LoVo (cell line): ENCODE measurements at regions not wholly inside any gene's neighbourhood (a gene's known extent, or its start where the extent isn't known, plus 50 kb on each side); places are given as distances from the start of the nearest gene placed in this dataset.

Source experiments
- DNase-seq: peaks from one replicate; pipeline ENCODE4 v3.0.0-alpha.2; 2016; ENCODE audit warnings: low spot score

GRCh38 chr5:89273289-89273688 lies 390.3 kb upstream of the MEF2C start:
- no peak for DNase-seq

GRCh38 chr5:89270901-89271300 lies 387.9 kb upstream of the MEF2C start:
- DNase-seq = no peak

DNA sequence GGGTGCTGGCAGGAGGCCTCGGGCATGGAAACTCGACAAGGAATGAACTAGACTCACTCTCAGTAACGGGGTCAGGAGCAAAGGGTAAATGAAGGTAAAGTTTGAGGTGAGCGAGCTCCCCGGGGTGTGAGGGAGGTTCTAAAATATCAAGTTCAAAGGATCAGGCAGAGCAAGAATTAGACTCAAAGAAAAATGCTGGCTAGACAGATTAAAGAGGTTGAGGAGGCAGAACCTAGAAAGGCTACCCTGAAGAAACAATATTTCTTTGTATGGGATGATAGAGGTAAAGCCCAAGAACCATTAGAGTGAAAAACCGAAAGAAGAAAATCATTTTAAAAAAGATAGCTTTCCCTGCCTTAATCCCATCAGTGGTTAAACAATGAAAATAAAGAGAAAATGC lies 386.7 kb upstream of the MEF2C start:
- no peak for DNase-seq

- DNase-seq = no peak
Measured at GRCh38 chr5:89268460-89268859, 385.5 kb upstream of the MEF2C start.

DNA sequence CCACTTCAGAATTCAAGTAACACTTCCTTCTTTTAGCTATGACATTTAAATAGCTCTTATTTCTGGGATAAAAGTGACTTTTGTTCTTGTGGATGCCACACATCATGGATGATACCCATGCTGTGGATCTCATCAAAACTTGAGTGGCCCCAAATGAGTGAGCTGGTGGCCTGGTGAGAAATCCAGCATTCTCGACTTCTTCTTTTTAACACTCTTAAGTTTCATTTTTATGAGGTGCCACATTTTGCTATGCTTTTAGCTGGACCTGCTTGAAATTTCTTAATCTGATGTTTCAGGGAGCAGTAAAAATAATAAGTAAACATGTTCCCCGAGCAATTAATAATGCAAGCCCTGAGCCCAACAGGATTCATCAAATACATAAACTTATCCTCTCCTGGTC lies 384.8 kb upstream of the MEF2C start:
- DNase-seq = no peak

- no peak for DNase-seq
Measured at GRCh38 chr5:89265511-89266179, 382.7 kb upstream of the MEF2C start.

- DNase-seq = no peak
Measured at GRCh38 chr5:89263846-89264245, 380.9 kb upstream of the MEF2C start.

- DNase-seq = no peak
Measured at GRCh38 chr5:89262030-89262429, 379.0 kb upstream of the MEF2C start.

DNA sequence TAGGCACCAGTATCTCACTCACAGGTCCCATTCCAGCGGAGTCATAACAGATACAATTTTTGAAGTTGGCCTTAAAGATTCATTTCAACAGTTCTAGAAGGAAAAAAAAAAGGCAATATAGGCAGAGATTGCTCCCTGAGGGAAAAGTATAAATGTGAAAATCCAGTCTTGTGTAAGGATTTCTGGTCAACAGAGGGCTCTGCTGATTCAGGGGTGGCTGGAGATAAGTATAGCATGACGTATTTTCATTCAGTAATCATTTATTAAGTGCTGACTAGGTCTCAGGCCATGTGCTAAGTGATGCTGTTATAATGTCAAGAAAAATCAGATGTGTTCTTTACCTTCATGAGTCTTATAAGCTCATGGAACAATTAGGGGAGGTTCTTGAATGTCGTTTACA lies 377.3 kb upstream of the MEF2C start:
- no peak for DNase-seq

DNA sequence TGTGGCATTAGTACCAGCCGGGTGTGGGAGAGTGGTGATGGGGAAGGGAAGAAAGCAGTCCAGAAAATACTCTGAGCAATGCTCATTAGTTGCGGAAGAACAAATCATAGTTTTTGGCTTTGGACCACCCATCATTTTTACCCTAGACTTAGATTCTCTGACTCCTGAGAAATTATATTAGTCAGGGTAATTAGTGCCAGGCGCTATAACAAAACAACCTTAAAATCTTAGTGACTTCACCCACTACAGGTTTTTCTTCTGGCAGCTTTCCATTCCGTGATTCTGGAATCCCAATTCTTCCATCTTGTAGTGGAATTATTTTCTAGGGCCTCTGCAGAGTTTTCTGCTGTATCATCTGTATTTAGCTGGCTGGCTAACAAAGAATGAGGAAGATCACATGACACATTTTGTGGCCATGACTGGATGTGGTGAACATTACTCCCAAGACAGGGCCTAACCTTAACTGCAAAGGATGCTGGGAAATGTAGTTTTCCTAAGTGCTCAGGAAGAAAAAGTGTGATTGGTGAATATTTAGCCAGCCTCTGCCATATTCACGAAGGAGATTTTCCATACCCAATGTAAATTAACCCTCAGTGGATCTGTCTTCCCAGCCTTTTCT lies 373.0 kb upstream of the MEF2C start:
- no peak for DNase-seq

- DNase-seq = no peak
Measured at GRCh38 chr5:89253666-89254352, 370.8 kb upstream of the MEF2C start.

DNA sequence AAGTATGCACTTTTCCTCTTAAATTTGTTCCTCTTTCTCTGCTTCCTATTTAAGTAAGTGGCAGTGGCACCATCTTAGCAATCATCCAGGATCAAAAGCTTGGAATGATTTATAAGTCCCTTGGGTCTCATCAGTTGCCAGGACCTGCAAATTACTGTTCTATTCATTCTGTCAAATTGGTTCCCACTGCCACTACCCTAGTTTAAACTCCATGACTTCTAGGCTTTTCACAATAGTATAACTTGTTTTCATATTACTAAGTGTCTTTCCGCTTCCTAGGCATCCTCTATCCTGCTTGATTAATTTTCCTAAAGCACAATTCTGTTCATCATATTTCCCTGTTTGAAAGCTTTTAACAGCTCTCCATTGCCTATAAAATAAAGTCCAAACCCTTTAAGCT lies 363.9 kb upstream of the MEF2C start:
- DNase-seq = no peak

DNA sequence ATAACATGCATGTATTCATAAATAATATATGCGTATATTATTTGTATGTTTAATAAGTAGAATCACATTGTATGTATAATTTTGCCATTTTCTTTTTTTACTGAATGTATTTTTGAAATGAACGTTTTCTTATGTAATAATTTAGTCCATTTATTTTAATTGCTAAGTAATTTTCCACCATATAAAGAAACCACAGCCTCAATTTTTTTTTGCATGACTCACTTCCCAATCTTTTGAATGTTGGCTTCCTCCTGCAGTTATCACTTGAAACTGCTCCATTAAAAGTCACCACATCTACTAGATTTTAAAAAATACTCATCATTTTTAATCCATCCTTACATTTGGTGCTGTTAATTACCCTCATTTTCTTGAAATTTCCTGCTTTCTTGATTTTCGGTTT lies 363.3 kb upstream of the MEF2C start:
- no peak for DNase-seq

DNA sequence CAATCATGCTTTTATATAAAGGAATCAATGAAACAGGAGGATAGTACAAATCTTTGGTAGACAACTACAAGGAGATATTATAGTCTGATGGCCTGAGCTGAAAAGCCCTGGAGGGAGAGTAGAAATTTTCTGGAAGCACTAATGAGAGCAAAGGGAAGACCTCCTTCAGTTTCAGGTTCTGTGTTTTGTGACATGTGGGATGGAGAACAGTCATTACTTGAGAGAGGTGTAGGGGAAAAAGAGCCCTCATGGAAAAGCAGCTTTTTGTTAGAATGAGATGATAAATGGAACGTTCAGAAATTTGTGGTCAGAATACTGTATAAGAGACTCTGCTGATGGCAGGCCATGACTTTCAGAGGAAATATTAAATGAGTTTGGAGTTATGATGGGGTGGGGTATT lies 360.6 kb upstream of the MEF2C start:
- DNase-seq = no peak

- no peak for DNase-seq
Measured at GRCh38 chr5:89241186-89241585, 358.2 kb upstream of the MEF2C start.

DNA sequence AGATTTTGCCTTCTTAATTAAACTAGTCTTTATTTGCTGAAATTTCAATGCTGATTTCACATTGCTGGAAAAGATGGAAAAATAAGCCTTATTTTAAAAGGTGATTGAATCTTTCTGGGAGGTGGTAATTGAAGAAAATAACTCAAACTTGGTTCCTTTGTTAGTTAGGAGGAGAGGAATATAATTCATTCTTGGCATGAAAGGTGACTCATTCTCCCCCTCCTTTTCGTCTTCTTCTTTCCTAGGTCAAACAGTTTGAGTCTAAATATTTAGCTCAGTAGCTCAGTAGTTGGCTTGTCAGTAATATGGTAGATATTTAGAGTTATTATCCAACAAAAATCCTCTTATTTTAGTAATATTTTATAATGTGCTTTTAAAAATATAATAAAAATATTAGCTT lies 353.9 kb upstream of the MEF2C start:
- DNase-seq = no peak

DNA sequence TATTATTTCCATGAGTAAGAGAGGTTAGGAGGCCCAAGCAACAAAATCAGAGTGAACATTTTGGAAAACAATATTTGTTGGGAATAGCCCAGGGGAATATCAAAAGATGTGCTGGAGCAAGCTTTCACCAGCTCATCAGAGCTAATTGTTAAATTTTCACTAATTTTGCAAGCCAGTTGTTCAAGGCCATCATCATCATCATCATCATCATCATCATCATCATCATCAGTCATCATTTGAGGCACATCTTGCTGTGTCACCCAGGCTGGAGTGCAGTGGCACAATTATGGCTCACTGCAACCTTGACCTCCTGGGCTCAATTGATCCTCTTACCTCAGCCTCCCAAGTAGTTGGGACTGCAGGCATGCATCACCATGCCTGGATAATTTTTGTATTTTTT lies 350.5 kb upstream of the MEF2C start:
- no peak for DNase-seq

- DNase-seq = no peak
Measured at GRCh38 chr5:89232139-89232603, 349.2 kb upstream of the MEF2C start.

GRCh38 chr5:89230178-89230577 lies 347.2 kb upstream of the MEF2C start:
- DNase-seq = no peak

GRCh38 chr5:89229331-89230070 lies 346.5 kb upstream of the MEF2C start:
- no peak for DNase-seq

DNA sequence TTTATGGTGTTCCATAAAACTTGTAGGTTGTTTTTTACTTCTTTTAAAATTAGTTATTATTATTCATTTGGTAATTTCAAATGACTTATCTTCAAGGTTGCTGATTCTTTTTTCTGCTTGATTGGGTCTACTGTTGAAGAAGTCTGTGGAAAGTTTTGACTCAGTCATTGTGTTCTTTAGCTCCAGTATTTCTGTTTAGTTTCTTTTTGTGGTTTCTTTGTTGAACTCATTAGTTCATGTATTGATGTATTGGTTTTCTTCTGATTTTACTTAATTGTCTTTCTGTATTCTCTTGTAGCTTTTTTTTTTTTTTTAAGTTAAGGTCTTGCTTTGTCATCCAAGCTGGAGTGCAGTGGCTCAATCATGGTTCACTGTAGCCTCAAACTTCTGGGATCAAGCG lies 345.4 kb upstream of the MEF2C start:
- no peak for DNase-seq

DNA sequence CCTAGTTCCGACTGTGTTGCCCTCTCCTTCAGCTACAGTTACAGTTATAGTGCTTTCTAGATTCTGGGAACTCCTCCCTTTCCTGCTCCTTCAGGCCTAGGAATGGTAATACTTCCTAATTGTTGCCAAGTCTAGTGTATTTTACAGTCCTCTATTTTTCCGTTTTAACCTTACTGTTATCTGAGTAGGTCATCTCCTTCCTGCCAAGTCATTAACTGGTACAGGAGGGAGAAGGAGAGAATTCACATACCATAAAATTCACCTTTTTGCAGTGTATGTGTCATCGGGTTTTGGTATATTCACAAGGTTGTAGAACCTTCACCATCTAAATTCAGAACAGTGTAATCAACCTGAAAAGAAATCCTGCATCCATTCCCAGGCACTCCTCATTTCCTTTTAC lies 335.4 kb upstream of the MEF2C start:
- DNase-seq = no peak

- DNase-seq = no peak
Measured at GRCh38 chr5:89216606-89217005, 333.6 kb upstream of the MEF2C start.
